ENCODE measurements at regions not wholly inside any gene's neighbourhood (a gene's known extent, or its start where the extent isn't known, plus 50 kb on each side); places are given as distances from the start of the nearest gene placed in this dataset.

GRCh38 chr2:181789827-181790448 is 101.6 kb upstream of the ITPRID2 start:
- no peak for TF ChIP-seq CTCF (IDR thresholded peaks at IDR 0.05)
- TF ChIP-seq POLR2A (IDR thresholded peaks at IDR 0.05), result no peak
